Stimulated activated CD4-positive, alpha-beta T cell treated with anti-CD3 and anti-CD28 coated beads, Interleukin-4, amount 100 ng/mL, for 1 hour (primary cell): ENCODE measurements at regions not wholly inside any gene's neighbourhood (a gene's known extent, or its start where the extent isn't known, plus 50 kb on each side); places are given as distances from the start of the nearest gene placed in this dataset.

Experiments
- DNase-seq: peaks from one replicate; pipeline ENCODE4 v3.0.0-alpha.2; 2020

DNA sequence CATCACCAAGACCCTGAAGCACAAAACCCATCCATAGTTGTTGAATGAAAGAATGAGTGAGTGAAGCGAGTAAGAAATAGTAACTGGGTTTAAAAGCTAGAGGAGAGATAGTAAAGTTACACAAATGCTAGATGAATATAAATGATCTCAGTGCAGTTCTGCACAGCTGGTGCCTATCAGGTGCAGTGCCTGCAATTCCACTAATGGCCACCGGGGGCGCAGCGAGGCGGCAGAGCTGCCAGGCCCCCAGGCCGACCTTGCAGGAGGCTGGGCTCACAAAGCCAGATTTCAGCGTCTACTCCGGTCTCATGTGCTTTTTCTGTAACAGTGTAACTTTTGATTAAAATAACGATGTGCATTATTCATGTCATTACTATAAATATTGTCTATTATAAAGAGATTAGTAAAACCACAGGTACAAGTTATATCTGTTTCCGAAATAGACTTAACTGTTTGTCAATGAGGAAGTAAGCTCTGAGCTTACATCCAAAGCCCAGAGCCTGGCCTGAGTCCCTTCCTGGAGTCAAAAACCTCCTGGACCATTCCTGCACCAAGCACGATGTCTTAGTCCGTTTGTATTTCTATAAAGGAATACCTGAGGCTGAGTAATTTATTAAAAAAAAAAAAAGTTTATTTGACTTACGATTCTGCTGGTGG lies 477.6 kb downstream of the NPHP4 start:
- DNase-seq = peak; percentile 77

DNA sequence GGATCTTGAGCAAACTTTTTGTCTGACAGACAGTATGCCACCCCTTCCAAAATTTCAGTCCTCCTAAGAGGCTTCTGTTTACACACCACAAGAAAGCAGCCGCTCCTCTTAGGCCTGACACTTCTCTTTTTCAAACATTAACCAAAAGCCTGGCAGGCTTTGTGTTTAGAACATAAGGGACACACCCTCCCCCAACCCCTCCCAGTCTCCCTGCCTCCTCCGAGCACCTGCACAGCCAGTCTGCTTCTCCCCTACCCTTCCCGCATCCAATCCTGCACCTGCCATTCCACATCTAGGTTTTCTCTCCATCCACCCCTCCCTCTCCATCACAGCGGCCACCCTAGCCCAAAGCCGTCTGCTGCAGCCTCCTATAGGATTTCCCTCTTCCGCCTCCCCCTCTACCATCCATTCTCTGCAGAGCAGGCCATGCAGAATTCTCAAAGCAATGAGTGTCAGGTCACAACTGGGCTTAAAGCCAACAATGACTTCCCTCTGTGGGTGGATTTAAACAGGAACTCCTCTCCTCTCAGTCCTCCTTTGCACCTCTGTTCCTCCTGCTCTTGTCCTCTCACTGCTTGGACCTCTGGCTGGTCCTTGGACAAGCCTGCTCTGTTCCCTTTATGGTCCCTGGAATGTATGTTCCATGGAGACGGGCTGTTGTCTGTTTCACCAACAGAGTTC lies 478.2 kb downstream of the NPHP4 start:
- DNase-seq = no peak

DNA sequence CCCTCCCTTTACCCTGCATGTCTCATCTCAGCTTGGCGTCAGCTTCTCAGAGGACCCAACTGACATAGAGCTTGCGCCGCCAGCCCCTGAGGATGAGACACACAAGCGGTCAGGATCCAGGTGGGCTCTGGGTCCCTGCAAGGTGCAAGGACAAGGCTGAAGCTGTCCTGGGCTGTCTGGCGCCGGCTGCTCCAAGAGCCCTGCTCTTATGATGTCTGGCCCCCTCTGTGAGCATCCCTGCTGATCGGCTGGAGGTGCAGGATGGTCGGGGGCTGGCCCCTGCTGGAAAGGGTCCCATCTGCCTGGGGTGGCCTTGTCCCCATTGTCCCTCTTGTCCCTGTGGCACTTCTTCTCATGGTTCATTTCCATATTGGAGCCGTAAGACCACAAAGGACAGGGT lies 479.0 kb downstream of the NPHP4 start:
- no peak for DNase-seq

DNA sequence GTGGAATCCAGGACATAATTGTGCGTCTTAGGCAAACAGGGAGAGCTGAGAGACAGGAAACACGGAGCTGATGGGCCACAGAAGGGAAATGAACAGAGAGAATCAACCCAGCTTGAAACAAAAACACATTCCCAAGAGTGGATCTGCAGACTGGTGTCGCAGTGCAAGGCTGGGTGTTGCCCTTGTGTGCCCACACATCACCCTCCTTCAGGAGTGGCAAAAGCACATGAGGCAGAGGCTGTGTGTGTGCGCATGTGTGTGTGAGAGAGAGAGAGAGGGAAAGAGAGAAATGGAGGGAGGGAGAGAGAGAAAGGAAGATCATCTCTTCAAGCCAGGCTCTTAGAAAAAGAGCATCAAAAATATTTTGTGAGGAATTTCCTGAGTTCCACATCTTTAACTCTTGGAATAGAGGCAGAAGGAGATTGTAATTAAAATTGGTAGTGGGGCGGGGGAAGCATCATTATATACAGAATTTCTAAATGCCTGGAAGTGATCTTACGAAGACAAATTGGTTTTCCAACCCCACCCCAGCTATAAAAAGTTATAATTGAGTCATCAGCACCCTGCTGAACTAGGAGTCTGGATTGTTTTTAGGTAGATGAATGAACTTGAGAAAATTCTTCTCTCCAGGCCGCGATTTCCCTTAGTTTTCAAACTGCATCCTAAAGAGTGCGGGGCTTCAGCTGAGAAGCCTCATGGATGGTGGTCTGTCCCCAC lies 480.7 kb downstream of the NPHP4 start:
- DNase-seq = no peak

- peak; percentile 77 for DNase-seq
These were observed 482.4 kb downstream of the NPHP4 start for GRCh38 chr1:5509664-5510452.

DNA sequence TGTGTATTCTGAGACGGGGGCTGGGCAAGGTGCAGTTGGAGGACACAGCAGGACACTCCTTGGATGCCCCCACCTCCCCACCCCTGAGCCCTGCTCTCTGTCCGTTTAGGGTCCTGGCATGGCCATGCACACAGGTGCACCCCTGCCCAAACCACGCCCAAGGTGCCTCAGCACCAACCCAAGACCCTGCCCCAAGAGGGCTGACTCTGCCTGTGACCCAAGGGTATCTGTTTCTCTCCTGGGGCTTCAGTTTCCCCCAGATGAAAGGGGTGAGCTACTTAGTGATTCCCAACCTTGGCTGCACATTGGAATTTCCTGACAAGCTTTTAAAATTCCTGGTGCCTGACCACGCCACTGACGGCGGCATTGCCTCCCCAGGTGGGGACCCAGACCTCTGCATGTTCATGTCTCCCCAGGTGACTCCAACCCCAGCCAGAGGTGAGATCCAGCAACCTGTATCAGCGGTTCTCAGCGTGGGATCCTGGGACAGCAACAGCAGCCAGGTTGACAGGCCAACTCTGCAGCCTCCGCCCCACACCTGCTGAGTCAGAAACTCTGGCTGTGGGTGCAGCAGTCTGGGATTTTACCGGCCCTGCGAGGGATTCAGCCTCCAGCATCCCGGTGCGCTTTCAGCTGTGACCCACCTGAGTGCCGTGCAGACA lies 483.4 kb downstream of the NPHP4 start:
- no peak for DNase-seq

DNA sequence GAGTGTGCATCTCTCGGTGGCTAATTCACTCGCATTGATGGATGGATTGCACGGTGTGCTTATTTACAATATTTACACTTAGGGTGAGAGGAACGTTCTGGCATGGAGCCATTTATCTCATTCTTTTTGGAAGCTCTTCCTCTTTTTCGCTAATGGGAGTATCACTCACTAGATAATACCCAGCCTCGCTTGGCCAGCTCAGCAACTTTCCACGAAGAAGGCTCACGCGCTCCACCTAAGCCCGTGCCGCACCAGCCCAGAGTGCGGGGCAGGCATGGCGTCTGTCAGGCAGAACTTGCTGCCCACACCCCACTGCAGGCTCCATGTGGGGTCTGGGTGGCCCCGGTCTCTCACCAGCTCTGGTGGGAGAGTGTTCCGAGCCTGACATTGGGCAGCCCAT lies 484.9 kb downstream of the NPHP4 start:
- no peak for DNase-seq

GRCh38 chr1:5506634-5507033 lies 485.6 kb downstream of the NPHP4 start:
- DNase-seq = no peak

GRCh38 chr1:5505944-5506343 lies 486.3 kb downstream of the NPHP4 start:
- DNase-seq = no peak

GRCh38 chr1:5504364-5504740 lies 487.9 kb downstream of the NPHP4 start:
- no peak for DNase-seq

DNA sequence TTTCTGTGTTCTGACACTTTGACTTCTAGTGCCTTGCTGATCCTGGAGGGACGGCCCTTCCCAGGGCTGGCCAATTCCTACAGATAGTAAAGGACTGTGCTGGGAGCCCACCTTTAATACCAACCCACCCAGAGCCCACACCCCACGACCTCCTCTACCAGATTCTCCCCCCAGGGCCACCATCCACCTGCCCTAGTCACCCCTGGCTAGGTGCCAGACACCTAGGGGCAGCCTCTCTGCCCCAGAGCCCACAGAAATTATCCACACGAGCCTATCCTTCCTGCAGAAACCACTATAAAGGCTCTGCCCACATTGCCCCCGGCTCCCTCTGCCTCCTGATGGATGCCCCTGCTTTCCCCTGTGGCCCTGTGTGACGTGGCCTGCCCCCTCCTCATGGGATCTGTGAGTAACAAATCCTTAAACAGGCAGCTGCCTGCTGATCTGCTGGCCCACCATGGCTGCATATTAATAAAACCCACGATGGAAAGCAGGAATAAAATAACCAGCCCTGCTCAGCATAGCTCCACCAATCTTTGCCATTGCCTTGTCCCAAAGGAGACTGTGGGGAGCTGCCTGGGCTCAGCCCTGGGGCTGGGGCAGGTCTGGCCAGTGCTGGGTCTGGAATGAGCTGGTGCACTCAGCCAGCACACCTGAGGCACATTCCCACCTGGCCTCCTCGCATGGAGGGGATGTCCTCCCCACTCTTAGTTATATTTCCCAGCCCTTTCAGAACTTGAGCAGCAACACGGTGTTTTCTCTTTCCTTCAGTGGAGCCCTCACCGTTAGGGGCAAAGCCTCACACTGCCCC lies 488.5 kb downstream of the NPHP4 start:
- no peak for DNase-seq

DNA sequence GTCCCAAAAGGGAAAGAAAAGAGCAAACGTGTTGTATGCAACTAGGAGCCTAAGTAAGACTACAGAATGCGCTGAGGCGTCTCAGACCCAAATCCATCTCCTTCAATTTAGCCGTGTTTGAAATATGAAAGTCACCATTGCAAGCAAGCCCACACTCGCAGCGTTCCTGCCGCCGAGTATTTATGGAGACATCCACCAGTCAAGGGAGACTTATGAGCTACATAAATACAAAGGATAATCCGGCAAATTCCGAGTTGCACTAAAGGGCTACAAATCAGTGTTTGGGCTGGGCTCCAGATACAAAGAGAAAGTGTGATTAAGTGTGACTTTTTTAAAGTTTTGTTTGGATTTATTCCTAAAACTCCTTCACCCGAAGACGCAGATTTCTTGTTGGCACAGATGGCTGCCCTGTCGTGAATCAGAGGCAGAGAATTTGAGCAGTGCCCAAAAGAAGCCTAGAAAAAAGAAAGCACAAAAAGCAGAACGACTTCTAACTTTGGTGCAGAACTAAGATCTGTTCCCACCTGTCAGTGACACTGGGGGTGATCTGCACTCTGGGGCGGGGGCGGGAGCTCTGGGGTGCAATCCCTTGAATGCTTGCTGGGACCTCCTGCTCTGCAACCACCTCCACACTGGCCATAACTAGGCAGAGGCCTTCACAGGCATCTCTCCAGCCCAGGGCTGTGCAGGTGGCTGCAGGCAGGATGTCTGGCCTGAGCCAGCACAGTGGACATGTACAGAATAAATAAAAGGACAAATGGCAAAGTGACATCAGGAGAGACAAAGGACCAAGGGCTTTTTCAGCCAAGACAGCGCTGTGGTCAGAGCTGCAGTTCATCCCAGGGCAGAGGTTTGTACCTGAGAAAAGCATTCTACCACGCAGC lies 489.7 kb downstream of the NPHP4 start:
- DNase-seq = no peak

GRCh38 chr1:5501206-5501930 lies 490.9 kb downstream of the NPHP4 start:
- no peak for DNase-seq

DNA sequence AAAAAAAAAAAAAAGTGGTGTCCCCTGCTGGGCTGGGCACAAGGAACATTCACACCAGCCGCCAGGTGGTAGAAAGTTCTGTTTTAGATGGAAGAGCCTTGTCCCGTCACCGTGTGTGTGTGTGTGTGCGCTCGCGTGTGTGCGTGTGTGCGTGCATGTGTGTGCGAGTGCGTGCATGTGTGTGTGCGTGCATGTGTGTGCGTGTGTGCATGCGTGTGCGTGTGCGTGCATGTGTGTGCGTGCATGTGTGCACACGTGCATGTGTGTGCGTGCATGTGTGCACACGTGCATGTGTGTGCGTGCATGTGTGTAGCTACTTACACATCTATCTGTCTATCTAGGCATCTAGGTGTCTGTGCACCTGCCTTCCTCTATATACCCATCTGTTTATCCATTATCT lies 491.7 kb downstream of the NPHP4 start:
- DNase-seq = no peak

- DNase-seq = no peak
These were observed 494.7 kb downstream of the NPHP4 start for GRCh38 chr1:5497503-5497902.

GRCh38 chr1:5495596-5496410 lies 496.4 kb downstream of the NPHP4 start:
- DNase-seq = no peak

DNA sequence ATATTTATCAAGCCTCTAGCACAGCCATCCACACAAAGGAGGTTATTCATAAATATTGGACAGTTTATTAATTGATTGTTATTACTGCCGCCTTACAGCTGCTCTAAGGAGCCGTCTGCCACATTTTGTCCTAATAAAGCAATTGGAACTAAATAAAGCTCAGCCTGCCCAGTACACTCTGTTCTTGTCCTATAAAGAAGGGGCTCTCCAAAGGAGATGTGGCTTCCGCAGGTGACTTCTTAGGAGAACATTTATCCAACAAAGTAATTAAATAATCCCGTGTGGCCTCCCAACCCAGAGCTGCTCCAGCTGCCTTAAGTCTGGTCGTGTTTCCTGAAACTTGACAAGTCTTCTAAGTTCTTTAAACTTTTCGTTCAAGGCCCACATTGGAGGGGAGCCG lies 497.7 kb downstream of the NPHP4 start:
- DNase-seq = no peak

DNA sequence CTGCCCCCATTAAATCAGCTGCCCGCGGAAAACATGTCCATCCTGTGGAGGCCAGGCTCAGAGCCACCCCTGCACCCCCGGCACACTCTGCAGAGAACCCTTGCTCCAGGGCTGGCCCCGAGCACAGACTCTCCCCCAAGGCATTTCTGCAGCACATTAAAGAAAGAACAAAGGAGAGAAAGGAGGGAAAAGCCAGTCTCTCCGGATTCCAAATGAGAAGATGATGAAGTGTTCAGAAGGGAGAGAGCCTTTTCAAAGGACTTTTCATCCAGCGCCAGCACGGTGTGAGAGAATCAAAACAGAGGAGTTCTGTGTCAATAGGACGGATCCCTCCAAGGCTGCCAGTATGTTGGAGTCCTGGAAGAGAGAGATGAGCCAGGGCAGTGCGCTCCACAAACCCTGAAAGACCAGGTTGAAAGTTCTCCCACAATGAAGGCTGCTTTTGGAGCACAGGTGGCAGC lies 498.3 kb downstream of the NPHP4 start:
- DNase-seq = no peak

GRCh38 chr1:5493275-5493674 lies 498.9 kb downstream of the NPHP4 start:
- DNase-seq = no peak
